B cell (primary cell): ENCODE measurements at regions not wholly inside any gene's neighbourhood (a gene's known extent, or its start where the extent isn't known, plus 50 kb on each side); places are given as distances from the start of the nearest gene placed in this dataset.

ENCODE experiments used
- CTCF ChIP-seq: fragments of 200-600 bp; IDR thresholded peaks from one replicate; pipeline ENCODE4 v1.8.0; 2022; ENCODE audit warnings: antibody characterized with exemption, mild to moderate bottlenecking
- EZH2 ChIP-seq: IDR thresholded peaks from 2 replicates; pipeline ENCODE4 v1.6.1; 2012; ENCODE audit warnings: borderline replicate concordance, low read depth, mild to moderate bottlenecking, moderate library complexity, low read length; ENCODE audit not compliant: insufficient read depth, poor library complexity, severe bottlenecking

DNA sequence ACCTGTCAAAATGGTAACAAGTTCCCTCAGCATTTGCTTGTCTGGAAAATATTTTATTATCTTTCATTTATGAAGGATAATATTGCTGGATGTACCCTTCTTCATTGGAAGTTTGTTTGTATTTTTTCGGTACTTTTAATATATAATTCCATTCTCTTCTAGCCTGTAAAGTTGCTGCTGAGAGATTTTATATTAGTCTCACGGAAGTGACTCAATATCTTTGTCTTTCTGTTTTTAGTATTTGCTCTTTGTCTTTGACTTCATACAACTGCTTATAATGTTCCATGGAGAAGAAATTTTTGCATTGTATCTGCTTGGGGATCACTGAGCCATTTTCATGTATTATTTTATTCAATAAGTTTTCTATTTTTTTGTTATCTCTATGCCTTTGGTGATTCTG is 1777.5 kb downstream of the BRINP3 start:
- TF ChIP-seq CTCF = no peak
- no peak for TF ChIP-seq EZH2
